ENCODE measurements at regions not wholly inside any gene's neighbourhood (a gene's known extent, or its start where the extent isn't known, plus 50 kb on each side); places are given as distances from the start of the nearest gene placed in this dataset.

- TF ChIP-seq CTCF (IDR thresholded peaks at IDR 0.05) (no peak), POLR2A (IDR thresholded peaks at IDR 0.05) (no peak)
These were observed 125.1 kb upstream of the CDH19 start for GRCh38 chr18:66728951-66729350.

All from lower leg skin (tissue), 3 donors.